H1 (cell line): ENCODE measurements at regions not wholly inside any gene's neighbourhood (a gene's known extent, or its start where the extent isn't known, plus 50 kb on each side); places are given as distances from the start of the nearest gene placed in this dataset.

Experiments
- CTCF ChIA-PET: fragments of 300-600 bp; sonication (Branson Sonifier 250); formaldehyde crosslinking; loops from one replicate; lab custom pipeline; 2021; ENCODE audit not compliant: partially characterized antibody; lab: Charles Lee
- POLR2A ChIA-PET: fragments of 300-600 bp; sonication (Branson Sonifier 250); formaldehyde crosslinking; loops from one replicate; lab custom pipeline; 2021; ENCODE audit warnings: inconsistent platforms; ENCODE audit not compliant: partially characterized antibody; lab: Charles Lee
- DNase-seq, 2 experiments: peaks; one replicate each; pipeline versions ENCODE4 v3.0.0 to v3.0.0-alpha.2; 2010 to 2022; ENCODE audit warnings: low spot score in 2 of 2, low read depth in 1 of 2, mixed read lengths in 1 of 2
- FAIRE-seq: peaks from 2 replicates; lab custom pipeline; 2011; peaks lifted over from hg19 to GRCh38; lab: Jason Lieb, UNC
- H2AFZ ChIP-seq: 2 replicates; pipeline ENCODE4 v1.8.1; 2012; ENCODE audit warnings: low read length, inconsistent platforms
- H2AK5ac ChIP-seq: 2 replicates; pipeline ENCODE4 v1.6.1; 2013; ENCODE audit warnings: low read depth, low read length
- H2BK120ac ChIP-seq: replicated peaks from 2 replicates; pipeline ENCODE3; 2013; ENCODE audit warnings: low read depth, low read length, inconsistent platforms
- H2BK12ac ChIP-seq: 2 replicates; pipeline ENCODE4 v1.6.1; 2013; ENCODE audit warnings: low read depth, low read length
- H2BK15ac ChIP-seq: 2 replicates; pipeline ENCODE4 v1.6.1; 2013; ENCODE audit warnings: low read length
- H2BK20ac ChIP-seq: 2 replicates; pipeline ENCODE4 v1.6.1; 2013; ENCODE audit warnings: low read length
- H2BK5ac ChIP-seq: 2 replicates; pipeline ENCODE4 v1.6.1; 2013; ENCODE audit warnings: low read depth, low read length
- H3K14ac ChIP-seq: 2 replicates; pipeline ENCODE4 v1.6.1; 2013; ENCODE audit warnings: inconsistent platforms; ENCODE audit not compliant: insufficient read length
- H3K18ac ChIP-seq: 2 replicates; pipeline ENCODE4 v1.6.1; 2013; ENCODE audit warnings: low read length; ENCODE audit errors: extremely low read depth
- H3K23ac ChIP-seq: 2 replicates; pipeline ENCODE4 v1.6.1; 2013; ENCODE audit warnings: inconsistent platforms; ENCODE audit not compliant: insufficient read length
- H3K23me2 ChIP-seq: 2 replicates; pipeline ENCODE4 v1.6.1; 2013; ENCODE audit warnings: low read depth, low read length
- H3K27ac ChIP-seq: 2 replicates; pipeline ENCODE4 v1.6.1; 2011; ENCODE audit warnings: low read depth, low read length, inconsistent platforms
- H3K27me3 ChIP-seq, 4 experiments: replicated peaks in 1 of 4; 1 replicate in 1 of 4; 2 replicates in 3 of 4; pipeline versions ENCODE4 v1.6.1 to v1.8.1; 2011 to 2013; ENCODE audit warnings: low read length in 3 of 4, mild to moderate bottlenecking in 3 of 4, inconsistent platforms in 2 of 4, mixed read lengths in 2 of 4, moderate library complexity in 1 of 4; ENCODE audit not compliant: control insufficient read depth in 3 of 4, insufficient read depth in 3 of 4; ENCODE audit errors: extremely low read depth in 1 of 4
- H3K36me3 ChIP-seq, 4 experiments: 2 replicates each; pipeline versions ENCODE4 v1.6.1 to v1.8.1; 2011 to 2013; ENCODE audit warnings: mild to moderate bottlenecking in 4 of 4, low read length in 3 of 4, moderate library complexity in 2 of 4, control low read depth in 1 of 4, inconsistent platforms in 1 of 4; ENCODE audit not compliant: insufficient read depth in 4 of 4, control insufficient read depth in 2 of 4
- H3K4ac ChIP-seq: replicated peaks from 2 replicates; pipeline ENCODE3; 2013; ENCODE audit warnings: low read length, low read depth, mixed read lengths, inconsistent platforms; ENCODE audit not compliant: insufficient read length
- H3K4me1 ChIP-seq, 4 experiments: replicated peaks in 1 of 4; 1 replicate in 1 of 4; 2 replicates in 3 of 4; pipeline versions ENCODE4 v1.6.1 to v1.8.1; 2011 to 2013; ENCODE audit warnings: low read length in 3 of 4, inconsistent platforms in 2 of 4, mixed read lengths in 1 of 4; ENCODE audit not compliant: insufficient read depth in 4 of 4, control insufficient read depth in 3 of 4
- H3K4me2 ChIP-seq, 2 experiments: 2 replicates each; pipeline versions ENCODE4 v1.6.1 to v1.8.1; 2011 to 2013; ENCODE audit warnings: low read depth in 2 of 2, low read length in 2 of 2, control low read depth in 1 of 2, inconsistent platforms in 1 of 2, mild to moderate bottlenecking in 1 of 2; ENCODE audit not compliant: insufficient read depth in 1 of 2
- H3K4me3 ChIP-seq, 4 experiments: fragments of 200-600, 300-600 bp in 1 of 4; sonication (generic), shearing (Covaris generic), sonication (Bioruptor Twin) in 1 of 4; 2 replicates each; pipeline versions ENCODE4 v1.5.1 to v1.8.1; 2011 to 2016; ENCODE audit warnings: low read length in 4 of 4, low read depth in 3 of 4, control low read depth in 2 of 4, inconsistent platforms in 2 of 4, mild to moderate bottlenecking in 2 of 4, mixed read lengths in 1 of 4, moderate library complexity in 1 of 4; ENCODE audit not compliant: insufficient read depth in 2 of 4; ENCODE audit errors: extremely low read depth in 1 of 4
- H3K56ac ChIP-seq: replicated peaks from 2 replicates; pipeline ENCODE3; 2013; ENCODE audit warnings: low read depth, mild to moderate bottlenecking, mixed read lengths, low read length, inconsistent platforms; ENCODE audit not compliant: insufficient read length
- H3K79me1 ChIP-seq: 2 replicates; pipeline ENCODE4 v1.6.1; 2013; ENCODE audit warnings: low read depth, low read length, control low read depth
- H3K79me2 ChIP-seq, 2 experiments: 2 replicates each; pipeline versions ENCODE4 v1.6.1 to v1.8.1; 2012 to 2013; ENCODE audit warnings: low read length in 2 of 2, mild to moderate bottlenecking in 2 of 2, inconsistent platforms in 1 of 2; ENCODE audit not compliant: insufficient read depth in 2 of 2, control insufficient read depth in 1 of 2
- H3K9ac ChIP-seq, 4 experiments: replicated peaks in 1 of 4; 1 replicate in 1 of 4; 2 replicates in 3 of 4; pipeline versions ENCODE4 v1.6.1 to v1.8.1; 2011 to 2013; ENCODE audit warnings: low read depth in 3 of 4, low read length in 3 of 4, control low read depth in 2 of 4, mild to moderate bottlenecking in 2 of 4, moderate library complexity in 2 of 4, inconsistent platforms in 1 of 4; ENCODE audit errors: extremely low read depth in 1 of 4
- H3K9me3 ChIP-seq, 2 experiments: 2 replicates each; pipeline versions ENCODE4 v1.6.1 to v1.8.1; 2012 to 2013; ENCODE audit warnings: mild to moderate bottlenecking in 2 of 2, moderate library complexity in 2 of 2, control low read depth in 1 of 2, inconsistent platforms in 1 of 2, low read depth in 1 of 2, low read length in 1 of 2, mixed read lengths in 1 of 2; ENCODE audit not compliant: insufficient read depth in 2 of 2
- H4K20me1 ChIP-seq, 2 experiments: replicated peaks in 1 of 2; 2 replicates each; pipeline versions ENCODE3 to v1.8.1; 2011 to 2013; ENCODE audit warnings: inconsistent platforms in 2 of 2, low read length in 2 of 2, mild to moderate bottlenecking in 1 of 2; ENCODE audit not compliant: insufficient read depth in 2 of 2, control insufficient read depth in 1 of 2
- H4K5ac ChIP-seq: 2 replicates; pipeline ENCODE4 v1.6.1; 2013; ENCODE audit warnings: low read length, low read depth, mixed read lengths, inconsistent platforms; ENCODE audit not compliant: insufficient read length
- H4K8ac ChIP-seq: 2 replicates; pipeline ENCODE4 v1.8.0; 2013; ENCODE audit warnings: mild to moderate bottlenecking, moderate library complexity, low read length, inconsistent platforms; ENCODE audit not compliant: insufficient read depth; ENCODE audit errors: extremely low read depth
- H4K91ac ChIP-seq: replicated peaks from 2 replicates; pipeline ENCODE3; 2013; ENCODE audit warnings: low read length, mixed read lengths, inconsistent platforms; ENCODE audit not compliant: insufficient read length
- RNF2 ChIP-seq: fragments of 200-900, 300-1000 bp; sonication (generic); IDR thresholded peaks from 2 replicates; pipeline ENCODE4 v1.7.1; 2016; ENCODE audit warnings: borderline replicate concordance, low read depth, mild to moderate bottlenecking, antibody characterized with exemption, low read length; ENCODE audit not compliant: poor library complexity, severe bottlenecking; ENCODE audit errors: missing control alignments
- TEAD4 ChIP-seq: IDR thresholded peaks from 2 replicates; pipeline ENCODE4 v1.6.1; 2012; ENCODE audit warnings: low read depth, low read length, inconsistent platforms, mixed read lengths
- WGBS, 2 experiments: shearing (Covaris generic) in 1 of 2; methylation state at CpG; one replicate each; pipeline versions ENCODE4 v1.1.6 to v1.1.7; 2013 to 2015; ENCODE audit warnings: low lambda C conversion rate in 2 of 2, mixed read lengths in 2 of 2, inconsistent platforms in 1 of 2, low coverage in 1 of 2, missing lambda C conversion rate in 1 of 2; ENCODE audit not compliant: insufficient replicate concordance in 2 of 2, insufficient coverage in 1 of 2, insufficient read length in 1 of 2; ENCODE audit errors: extremely low coverage in 1 of 2, missing lambda C conversion rate in 1 of 2; 5-methylcytosine and 5-hydroxymethylcytosine counted together
- TF ChIP-seq, protein P1 (sequence below): IDR thresholded peaks from 2 replicates; pipeline ENCODE4 v1.6.1; 2012; ENCODE audit warnings: inconsistent platforms

GRCh38 chr2:239852272-239852671 is 172.9 kb downstream of the NDUFA10 start:
- Histone ChIP-seq H2BK20ac (no peak overlapping the region), H3K79me1 (no peaks in the 10 kb centered on the region), H3K4me2 (no peak overlapping the region), H2AFZ (no peak overlapping the region), H3K4me3 (no peak overlapping the region), H3K9ac (no peak overlapping the region), H3K14ac (no peak overlapping the region), H3K79me2 (no peaks in the 10 kb centered on the region), H3K4ac (no peak overlapping the region), H4K91ac (no peak overlapping the region), H3K23ac (no peak overlapping the region), H4K5ac (no peak overlapping the region), H3K27ac (no peak overlapping the region), H2AK5ac (no peak overlapping the region), H2BK15ac (no peak overlapping the region), H4K8ac (no peak overlapping the region), H3K9me3 (peaks cover 8 to 17% of the 10 kb centered on the region in 2 experiments), H3K36me3 (no peaks in the 10 kb centered on the region), H3K18ac (no peak overlapping the region), H2BK120ac (no peak overlapping the region), H3K4me1 (no peaks in the 10 kb centered on the region), H3K27me3 (no peaks in the 10 kb centered on the region), H3K56ac (no peak overlapping the region), H3K23me2 (no peaks in the 10 kb centered on the region), H2BK12ac (no peak overlapping the region), H2BK5ac (no peak overlapping the region), H4K20me1 (no peaks in the 10 kb centered on the region)
- CTCF ChIA-PET = no interaction called here
- POLR2A ChIA-PET = no interaction called here
- FAIRE-seq (no peak), DNase-seq (no peak)
- TF ChIP-seq, protein P1, sequence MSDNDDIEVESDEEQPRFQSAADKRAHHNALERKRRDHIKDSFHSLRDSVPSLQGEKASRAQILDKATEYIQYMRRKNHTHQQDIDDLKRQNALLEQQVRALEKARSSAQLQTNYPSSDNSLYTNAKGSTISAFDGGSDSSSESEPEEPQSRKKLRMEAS = no peak
- no peak for TF ChIP-seq TEAD4
- no peak for TF ChIP-seq RNF2
- 87% methylated on average over 7 of the region's 7 CpGs; no CpG with 5 or more reads in 1 of the 2 experiments for WGBS, 2 experiments
